PC-3 (cell line): ENCODE measurements at regions not wholly inside any gene's neighbourhood (a gene's known extent, or its start where the extent isn't known, plus 50 kb on each side); places are given as distances from the start of the nearest gene placed in this dataset.
A peak's percentile ranks its signal among the peaks of the same experiment; 100 is the strongest.

ENCODE experiments used
- ATAC-seq: fragments of 200-7000 bp; cut with Tn5 transposase; 2 replicates; pipeline ENCODE4 v1.9.1; 2020; ENCODE audit warnings: mild to moderate bottlenecking, moderate library complexity
- BruUV-seq: library from RNA; stranded (reverse); fragments of 400-500 nt; replicated peaks from 2 replicates; lab custom pipeline; 2021; lab: Mats Ljungman, UMichigan
- CTCF ChIA-PET: fragments of 300-600 bp; sonication (Branson Sonifier 250); formaldehyde crosslinking; loops from one replicate; lab custom pipeline; 2022; ENCODE audit warnings: antibody characterized with exemption; lab: Charles Lee
- POLR2A ChIA-PET: fragments of 300-600 bp; sonication (Branson Sonifier 250); formaldehyde crosslinking; loops from one replicate; lab custom pipeline; 2022; ENCODE audit warnings: antibody characterized with exemption; ENCODE audit not compliant: unreplicated experiment; lab: Charles Lee
- DNase-seq: peaks from one replicate; pipeline ENCODE4 v3.0.0-alpha.2; 2015
- H2AFZ ChIP-seq: fragments of 300-600 bp; sonication (generic); 2 replicates; pipeline ENCODE4 v1.6.0; 2016; ENCODE audit warnings: antibody characterized with exemption, low read length
- H3F3A ChIP-seq: fragments of 300-600 bp; sonication (generic); one replicate; pipeline ENCODE4 v1.6.0; 2017; ENCODE audit warnings: antibody characterized with exemption, low read length, control low read depth, mild to moderate bottlenecking; ENCODE audit not compliant: unreplicated experiment
- H3K27ac ChIP-seq: fragments of 300-600 bp; sonication (generic); 2 replicates; pipeline ENCODE4 v1.5.1; 2016; ENCODE audit warnings: mild to moderate bottlenecking, low read length
- H3K27me3 ChIP-seq: fragments of 300-600 bp; sonication (generic); 2 replicates; pipeline ENCODE4 v1.6.1; 2016; ENCODE audit warnings: low read length, mixed read lengths
- H3K36me3 ChIP-seq: fragments of 300-600 bp; sonication (generic); 2 replicates; pipeline ENCODE4 v1.6.1; 2016; ENCODE audit warnings: low read depth, mixed run types, low read length, mixed read lengths
- H3K4me1 ChIP-seq: fragments of 300-600 bp; sonication (generic); 2 replicates; pipeline ENCODE4 v1.5.1; 2016; ENCODE audit warnings: low read length; ENCODE audit not compliant: insufficient read depth
- H3K4me2 ChIP-seq: fragments of 300-600 bp; sonication (generic); 2 replicates; pipeline ENCODE4 v1.6.0; 2016; ENCODE audit warnings: low read length
- H3K4me3 ChIP-seq: fragments of 300-600 bp; sonication (generic); 2 replicates; pipeline ENCODE4 v1.5.1; 2016; ENCODE audit warnings: mild to moderate bottlenecking, low read length, mixed read lengths
- H3K79me2 ChIP-seq: fragments of 300-600 bp; sonication (generic); 2 replicates; pipeline ENCODE4 v1.6.1; 2017; ENCODE audit warnings: low read length, mixed read lengths
- H3K9ac ChIP-seq: fragments of 300-600 bp; sonication (generic); 2 replicates; pipeline ENCODE4 v1.6.0; 2016; ENCODE audit warnings: mild to moderate bottlenecking, low read length
- H3K9me2 ChIP-seq: fragments of 300-600 bp; sonication (generic); replicated peaks from 2 replicates; pipeline ENCODE4 v1.6.1; 2016; ENCODE audit warnings: mixed run types, low read length, mixed read lengths
- H3K9me3 ChIP-seq: fragments of 300-600 bp; sonication (generic); 2 replicates; pipeline ENCODE4 v1.6.1; 2016; ENCODE audit warnings: low read length, mixed read lengths
- H4K20me1 ChIP-seq: fragments of 300-600 bp; sonication (generic); 2 replicates; pipeline ENCODE4 v1.6.1; 2016; ENCODE audit warnings: low read length, mixed read lengths
- CTCF ChIP-seq: fragments of 300-600 bp; sonication (generic); conservative IDR thresholded peaks from 2 replicates; pipeline ENCODE4 v1.5.1; 2017; ENCODE audit warnings: antibody characterized with exemption, low read depth, mild to moderate bottlenecking, low read length
- EZH2 ChIP-seq: fragments of 300-600 bp; sonication (generic); IDR thresholded peaks from one replicate; pipeline ENCODE4 v1.6.1; 2017; ENCODE audit warnings: antibody characterized with exemption, mild to moderate bottlenecking, low read length; ENCODE audit not compliant: unreplicated experiment
- EZH2phosphoT487 ChIP-seq: fragments of 300-600 bp; sonication (generic); IDR thresholded peaks from 2 replicates; pipeline ENCODE4 v1.6.1; 2018; ENCODE audit warnings: mild to moderate bottlenecking, antibody characterized with exemption, low read length, borderline replicate concordance
- intact Hi-C: fragments of 100-400 bp; cut with micrococcal nuclease; formaldehyde crosslinking; loops from 2 replicates; pipeline ENCODE4 v1.9.0; 2023

GRCh38 chr5:18050776-18051175, 416.5 kb downstream of the TAF11L14 start:
- no peaks in the 10 kb centered on the region for H3K36me3 ChIP-seq
- intact Hi-C loops, result no loop called here
- peaks cover 13% of the 10 kb centered on the region for H3K4me1 ChIP-seq
- ATAC-seq (no peak), DNase-seq (no peak)
- H3K9me3 ChIP-seq, result no peaks in the 10 kb centered on the region
- no peaks in the 10 kb centered on the region for H4K20me1 ChIP-seq
- H3K4me3 ChIP-seq, result no peak overlapping the region
- H3K4me2 ChIP-seq, result no peak overlapping the region
- H2AFZ ChIP-seq, result no peak overlapping the region
- TF ChIP-seq EZH2 (no peak), CTCF (no peak), EZH2phosphoT487 (no peak)
- POLR2A ChIA-PET, result no interaction called here
- H3K9me2 ChIP-seq, result no peaks in the 10 kb centered on the region
- H3K9ac ChIP-seq, result no peak overlapping the region
- no peaks in the 10 kb centered on the region for H3K27me3 ChIP-seq
- no peaks in the 10 kb centered on the region for H3F3A ChIP-seq
- CTCF ChIA-PET, result no interaction called here
- H3K79me2 ChIP-seq, result no peaks in the 10 kb centered on the region
- BruUV-seq, result no TSS peak
- H3K27ac ChIP-seq, result no peak overlapping the region

GRCh38 chr5:18051953-18052352, 417.7 kb downstream of the TAF11L14 start:
- Histone ChIP-seq H3K9ac (no peak overlapping the region), H3K9me3 (no peaks in the 10 kb centered on the region), H3K9me2 (no peaks in the 10 kb centered on the region), H3K27ac (no peak overlapping the region), H3K4me1 (peaks cover 13% of the 10 kb centered on the region), H3K27me3 (no peaks in the 10 kb centered on the region), H3K4me3 (no peak overlapping the region), H4K20me1 (no peaks in the 10 kb centered on the region), H2AFZ (no peak overlapping the region), H3F3A (no peaks in the 10 kb centered on the region), H3K36me3 (no peaks in the 10 kb centered on the region), H3K79me2 (no peaks in the 10 kb centered on the region), H3K4me2 (no peak overlapping the region)
- ATAC-seq (no peak), DNase-seq (no peak)
- POLR2A ChIA-PET, result no interaction called here
- BruUV-seq, result no TSS peak
- no peak for TF ChIP-seq EZH2
- 0 out of 2 replicates have a peak, but pooled peaks have one; percentile 12 for TF ChIP-seq CTCF
- CTCF ChIA-PET, result no interaction called here
- intact Hi-C loops, result no loop called here

- no peak for ATAC-seq
- POLR2A ChIA-PET, result no interaction called here
- Histone ChIP-seq H3K36me3 (no peaks in the 10 kb centered on the region), H3K9ac (no peak overlapping the region), H4K20me1 (no peaks in the 10 kb centered on the region), H3K9me3 (no peaks in the 10 kb centered on the region), H3K27ac (no peak overlapping the region), H3K4me1 (peaks cover 13% of the 10 kb centered on the region), H3K4me2 (no peak overlapping the region), H3F3A (no peaks in the 10 kb centered on the region), H3K27me3 (no peaks in the 10 kb centered on the region), H3K9me2 (no peaks in the 10 kb centered on the region), H3K4me3 (no peak overlapping the region), H3K79me2 (no peaks in the 10 kb centered on the region), H2AFZ (no peak overlapping the region; the same call in 1 of the 2 replicates)
- CTCF ChIA-PET, result no interaction called here
- TF ChIP-seq EZH2phosphoT487 (no peak), CTCF (peak; percentile 40; the same call in 1 of the 2 replicates)
- no TSS peak for BruUV-seq
- no peak for DNase-seq
- intact Hi-C loops, result no loop called here
These were observed 418.3 kb downstream of the TAF11L14 start for GRCh38 chr5:18052569-18052968.
